ENCODE measurements at regions not wholly inside any gene's neighbourhood (a gene's known extent, or its start where the extent isn't known, plus 50 kb on each side); places are given as distances from the start of the nearest gene placed in this dataset.

DNA sequence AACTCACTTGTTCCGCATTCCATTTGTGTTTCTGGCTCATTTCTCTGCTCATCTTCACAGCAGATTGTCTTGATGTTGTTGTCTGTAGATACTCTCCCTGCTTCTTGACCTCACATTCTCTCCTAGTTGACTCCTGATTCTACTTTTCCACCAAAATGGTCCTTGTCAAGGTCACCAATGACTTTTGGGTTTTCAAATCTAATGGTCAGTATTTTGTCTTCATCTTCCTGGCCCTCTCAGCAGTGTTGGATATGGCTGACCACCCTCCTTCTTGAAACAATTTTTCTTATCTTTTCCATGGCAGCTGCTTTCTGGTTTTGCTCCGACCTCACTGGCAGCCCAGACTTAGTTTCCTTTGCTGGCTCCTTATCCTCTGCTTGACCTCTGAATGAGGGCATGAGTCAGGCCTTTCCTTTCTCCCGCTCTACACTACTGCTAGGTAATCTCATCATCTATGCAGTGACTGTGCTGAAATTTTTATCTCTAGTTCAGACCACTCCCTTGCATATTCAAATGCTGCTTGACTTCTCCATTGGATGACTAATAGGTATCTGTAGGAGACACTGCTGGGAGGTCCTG lies 386.6 kb upstream of the SPRED2 start:
- H3K27ac ChIP-seq = no peak overlapping the region
- no peak for DNase-seq (ENCODE audit: low spot score)
- H3K4me3 ChIP-seq = no peak overlapping the region
- TF ChIP-seq, protein P1, sequence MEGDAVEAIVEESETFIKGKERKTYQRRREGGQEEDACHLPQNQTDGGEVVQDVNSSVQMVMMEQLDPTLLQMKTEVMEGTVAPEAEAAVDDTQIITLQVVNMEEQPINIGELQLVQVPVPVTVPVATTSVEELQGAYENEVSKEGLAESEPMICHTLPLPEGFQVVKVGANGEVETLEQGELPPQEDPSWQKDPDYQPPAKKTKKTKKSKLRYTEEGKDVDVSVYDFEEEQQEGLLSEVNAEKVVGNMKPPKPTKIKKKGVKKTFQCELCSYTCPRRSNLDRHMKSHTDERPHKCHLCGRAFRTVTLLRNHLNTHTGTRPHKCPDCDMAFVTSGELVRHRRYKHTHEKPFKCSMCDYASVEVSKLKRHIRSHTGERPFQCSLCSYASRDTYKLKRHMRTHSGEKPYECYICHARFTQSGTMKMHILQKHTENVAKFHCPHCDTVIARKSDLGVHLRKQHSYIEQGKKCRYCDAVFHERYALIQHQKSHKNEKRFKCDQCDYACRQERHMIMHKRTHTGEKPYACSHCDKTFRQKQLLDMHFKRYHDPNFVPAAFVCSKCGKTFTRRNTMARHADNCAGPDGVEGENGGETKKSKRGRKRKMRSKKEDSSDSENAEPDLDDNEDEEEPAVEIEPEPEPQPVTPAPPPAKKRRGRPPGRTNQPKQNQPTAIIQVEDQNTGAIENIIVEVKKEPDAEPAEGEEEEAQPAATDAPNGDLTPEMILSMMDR (IDR thresholded peaks at IDR 0.05) = no peak

DNA sequence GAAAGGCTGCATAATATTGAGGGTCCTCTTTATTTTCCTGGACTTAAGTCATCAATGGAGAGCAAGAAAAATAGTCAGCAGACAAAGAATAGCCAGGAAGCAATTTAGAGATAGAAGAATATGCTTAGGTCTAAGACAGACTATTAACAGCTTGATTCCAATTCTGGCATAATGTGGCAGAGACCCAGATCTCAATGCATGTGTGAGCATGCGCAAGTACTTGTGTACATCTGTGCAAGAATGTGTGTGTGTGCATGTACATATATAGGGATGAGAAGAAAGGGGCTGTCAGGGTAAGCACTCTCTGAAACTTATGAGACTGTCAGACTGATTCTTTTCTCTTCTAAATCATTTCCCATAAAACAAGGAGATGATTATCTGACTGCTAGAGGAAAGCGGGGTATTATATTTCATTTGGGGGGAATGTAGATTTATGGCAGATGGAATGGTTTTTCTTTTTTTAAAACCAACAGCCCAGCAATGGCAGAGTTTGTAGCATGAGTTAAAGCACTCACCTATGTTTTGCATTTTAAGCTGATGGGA lies 381.3 kb upstream of the SPRED2 start:
- no peak for DNase-seq (ENCODE audit: low spot score)
- TF ChIP-seq, protein P1 (IDR thresholded peaks at IDR 0.05) = no peak
- Histone ChIP-seq H3K4me3 (no peak overlapping the region), H3K27ac (no peak overlapping the region)

DNA sequence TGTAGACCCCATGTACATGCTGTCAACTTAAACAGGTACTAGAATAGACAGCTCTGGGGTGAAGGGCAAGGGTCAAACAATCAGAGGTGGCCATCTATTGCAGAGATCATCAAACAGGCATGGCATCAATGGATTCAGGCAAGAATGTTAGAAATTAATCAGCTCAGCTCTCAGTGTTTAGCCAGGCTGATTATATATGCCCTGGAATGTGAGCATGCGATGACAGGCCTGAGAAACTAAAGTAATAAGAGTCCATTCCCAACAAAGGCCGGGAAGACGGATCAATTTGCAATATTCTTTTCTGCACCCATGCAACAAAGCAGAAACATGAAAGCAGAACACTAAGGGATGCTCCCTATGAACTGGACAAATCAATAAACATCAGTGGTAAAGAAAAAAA lies 380.5 kb upstream of the SPRED2 start:
- Histone ChIP-seq H3K27ac (no peak overlapping the region), H3K4me3 (no peak overlapping the region)
- TF ChIP-seq, protein P1 (IDR thresholded peaks at IDR 0.05) = no peak
- DNase-seq (ENCODE audit: low spot score) = no peak

DNA sequence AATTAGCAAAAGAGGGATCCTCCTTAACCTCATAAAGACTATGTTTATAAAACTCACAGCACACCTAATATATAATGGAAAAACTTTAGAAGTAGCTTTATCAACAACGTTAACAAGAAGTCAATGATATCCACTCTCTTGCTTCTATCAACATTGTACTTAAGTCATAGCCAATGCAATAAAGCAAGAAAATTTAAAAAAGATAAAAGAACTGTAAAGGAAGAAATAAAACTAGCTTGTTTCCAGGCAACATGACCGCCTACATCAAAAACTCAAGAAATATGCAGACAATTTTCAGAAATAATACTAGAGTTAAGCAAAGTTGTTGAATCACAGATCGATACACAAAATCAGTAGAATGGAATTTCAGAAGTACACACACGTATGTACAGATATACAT lies 375.5 kb upstream of the SPRED2 start:
- TF ChIP-seq, protein P1 (IDR thresholded peaks at IDR 0.05) = no peak
- Histone ChIP-seq H3K27ac (no peak overlapping the region), H3K4me3 (no peak overlapping the region)
- no peak for DNase-seq (ENCODE audit: low spot score)

DNA sequence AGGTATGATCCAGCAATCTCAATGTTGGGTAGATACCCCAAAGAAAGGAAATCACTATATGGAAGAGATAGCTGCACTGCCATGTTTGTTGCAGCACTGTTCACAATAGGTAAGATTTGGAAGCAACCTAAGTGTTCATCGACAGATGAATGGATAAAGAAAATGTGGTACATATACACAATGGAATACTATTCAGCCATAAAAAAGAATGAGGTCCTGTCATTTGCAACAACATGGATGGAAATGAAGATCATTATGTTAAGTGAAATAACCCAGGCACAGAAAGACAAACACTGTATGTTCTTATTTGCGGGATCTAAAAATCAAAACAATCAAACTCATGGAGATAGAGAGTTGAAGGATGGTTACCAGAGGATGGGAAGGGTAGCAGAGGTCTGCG lies 372.4 kb upstream of the SPRED2 start:
- DNase-seq (ENCODE audit: low spot score) = no peak
- TF ChIP-seq, protein P1 (IDR thresholded peaks at IDR 0.05) = no peak
- H3K27ac ChIP-seq = no peak overlapping the region
- no peak overlapping the region for H3K4me3 ChIP-seq

DNA sequence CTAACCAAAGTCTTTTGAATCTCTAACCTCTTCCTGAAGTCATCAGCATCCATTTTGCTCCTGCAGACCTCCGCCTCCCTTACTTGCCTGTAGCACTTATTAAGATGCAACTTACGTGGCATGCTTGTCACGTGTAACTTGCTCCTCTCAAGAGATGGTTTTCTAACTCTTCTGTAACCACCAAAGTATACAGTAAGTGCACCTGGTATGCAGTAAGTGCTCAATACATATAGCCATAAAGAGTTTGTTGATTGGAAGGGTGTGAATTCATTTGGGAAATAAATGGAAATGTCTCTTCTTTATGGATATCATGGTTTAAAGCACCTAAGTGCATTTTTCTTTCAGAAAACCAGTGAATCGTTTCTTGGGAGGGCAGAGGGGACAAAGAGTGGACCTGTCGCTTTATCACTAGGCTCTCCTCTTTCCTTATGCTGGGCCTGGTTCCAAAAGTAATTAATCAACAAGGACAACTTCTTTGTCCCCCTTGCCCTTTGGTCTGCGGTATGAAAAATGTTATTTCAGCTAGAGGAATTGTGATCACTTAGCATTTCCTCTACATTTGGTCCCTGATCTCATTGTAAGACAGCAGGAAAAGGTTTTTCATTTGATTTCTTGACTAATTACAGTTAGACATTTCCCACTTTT lies 370.0 kb upstream of the SPRED2 start:
- no peak overlapping the region for H3K4me3 ChIP-seq
- DNase-seq (ENCODE audit: low spot score) = no peak
- TF ChIP-seq, protein P1 (IDR thresholded peaks at IDR 0.05) = no peak
- no peak overlapping the region for H3K27ac ChIP-seq

DNA sequence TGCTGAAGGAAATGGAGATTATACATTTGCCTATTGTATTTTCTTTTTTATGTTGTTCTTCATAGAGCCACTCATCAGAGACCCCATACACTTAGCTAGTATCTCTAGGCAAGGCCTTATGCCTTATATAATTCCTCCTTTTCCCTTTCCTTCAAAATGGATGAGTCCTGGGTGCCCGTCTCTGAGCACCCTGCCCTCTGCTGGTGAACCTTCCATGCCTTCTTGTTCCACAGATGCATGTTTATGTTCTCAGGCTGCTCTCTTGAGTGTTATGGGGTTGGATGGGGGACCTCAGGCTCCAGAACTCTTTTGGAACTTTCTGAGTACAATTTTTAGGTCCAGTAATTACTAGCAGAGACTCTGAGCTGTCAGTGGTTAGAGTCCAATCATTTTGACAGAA lies 368.6 kb upstream of the SPRED2 start:
- H3K4me3 ChIP-seq = no peak overlapping the region
- no peak overlapping the region for H3K27ac ChIP-seq
- TF ChIP-seq, protein P1 (IDR thresholded peaks at IDR 0.05) = no peak
- DNase-seq (ENCODE audit: low spot score) = no peak

Data from coronary artery (tissue), 2 donors.